ENCODE measurements at regions not wholly inside any gene's neighbourhood (a gene's known extent, or its start where the extent isn't known, plus 50 kb on each side); places are given as distances from the start of the nearest gene placed in this dataset.
A peak's percentile ranks its signal among the peaks of the same experiment; 100 is the strongest.

DNA sequence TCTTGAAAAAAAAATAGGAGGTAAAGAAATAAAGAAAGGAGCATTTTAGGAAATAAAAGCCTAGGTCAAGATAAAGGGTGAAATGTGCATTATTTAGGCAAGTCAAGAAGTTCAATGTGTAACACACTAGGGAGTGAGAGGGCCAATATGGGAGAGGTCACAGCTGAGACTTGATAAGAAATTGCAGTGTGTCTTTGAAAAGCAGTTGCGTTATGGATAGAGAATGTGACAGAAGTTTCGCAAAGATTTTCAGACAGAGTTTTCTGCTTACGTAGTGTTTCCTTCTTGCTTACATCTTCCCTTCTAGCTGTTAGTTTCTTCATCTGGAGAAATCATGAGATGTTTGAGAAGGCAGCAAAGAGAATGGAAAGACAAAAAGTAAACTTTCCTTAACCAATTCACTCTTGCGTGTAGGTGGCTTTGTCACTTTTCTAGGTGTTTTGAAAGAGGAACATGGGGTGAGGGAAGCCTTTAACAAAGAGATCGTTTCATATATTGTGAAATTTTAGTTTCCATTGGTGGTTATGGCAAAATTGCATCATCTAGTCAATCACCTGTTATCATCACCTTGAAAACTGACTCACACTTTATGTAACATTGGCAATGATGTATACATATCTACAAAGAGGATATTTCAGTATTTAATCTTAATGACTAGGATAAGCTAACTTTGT is 975.5 kb downstream of the OLFM4 start:
- TF ChIP-seq, protein P1, sequence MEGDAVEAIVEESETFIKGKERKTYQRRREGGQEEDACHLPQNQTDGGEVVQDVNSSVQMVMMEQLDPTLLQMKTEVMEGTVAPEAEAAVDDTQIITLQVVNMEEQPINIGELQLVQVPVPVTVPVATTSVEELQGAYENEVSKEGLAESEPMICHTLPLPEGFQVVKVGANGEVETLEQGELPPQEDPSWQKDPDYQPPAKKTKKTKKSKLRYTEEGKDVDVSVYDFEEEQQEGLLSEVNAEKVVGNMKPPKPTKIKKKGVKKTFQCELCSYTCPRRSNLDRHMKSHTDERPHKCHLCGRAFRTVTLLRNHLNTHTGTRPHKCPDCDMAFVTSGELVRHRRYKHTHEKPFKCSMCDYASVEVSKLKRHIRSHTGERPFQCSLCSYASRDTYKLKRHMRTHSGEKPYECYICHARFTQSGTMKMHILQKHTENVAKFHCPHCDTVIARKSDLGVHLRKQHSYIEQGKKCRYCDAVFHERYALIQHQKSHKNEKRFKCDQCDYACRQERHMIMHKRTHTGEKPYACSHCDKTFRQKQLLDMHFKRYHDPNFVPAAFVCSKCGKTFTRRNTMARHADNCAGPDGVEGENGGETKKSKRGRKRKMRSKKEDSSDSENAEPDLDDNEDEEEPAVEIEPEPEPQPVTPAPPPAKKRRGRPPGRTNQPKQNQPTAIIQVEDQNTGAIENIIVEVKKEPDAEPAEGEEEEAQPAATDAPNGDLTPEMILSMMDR (conservative IDR thresholded peaks at IDR 0.05; ENCODE audit: low read depth) = no peak
- ChIA-PET POLR2A (ENCODE audit: low non-redundant PET) (no interaction called here), CTCF (no interaction called here)
- no peak for DNase-seq (ENCODE audit: low spot score)
- no peak overlapping the region for H3K27ac ChIP-seq

DNA sequence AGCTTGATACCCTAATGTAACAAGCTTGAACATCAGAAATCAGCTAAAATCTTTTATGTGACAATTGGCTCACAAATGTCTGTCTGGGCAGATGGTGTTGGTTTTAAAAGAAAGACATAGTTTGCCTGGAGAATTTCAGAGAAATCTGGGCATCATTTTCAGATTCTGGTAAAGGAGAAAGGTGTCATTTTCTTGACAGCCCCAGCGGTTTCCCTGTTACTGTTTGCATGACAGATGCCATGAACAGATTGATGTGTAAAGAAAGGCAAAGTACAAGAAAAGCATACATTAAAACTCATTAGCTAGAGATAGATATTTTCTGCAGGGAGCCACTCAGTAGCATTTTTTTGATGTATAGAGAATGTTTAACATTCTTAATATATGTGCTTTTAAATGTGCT is 987.9 kb downstream of the OLFM4 start:
- TF ChIP-seq, protein P1 (conservative IDR thresholded peaks at IDR 0.05; ENCODE audit: low read depth) = no peak
- DNase-seq (ENCODE audit: low spot score) = no peak
- ChIA-PET CTCF (no interaction called here), POLR2A (ENCODE audit: low non-redundant PET) (no interaction called here)
- H3K27ac ChIP-seq = no peak overlapping the region

DNA sequence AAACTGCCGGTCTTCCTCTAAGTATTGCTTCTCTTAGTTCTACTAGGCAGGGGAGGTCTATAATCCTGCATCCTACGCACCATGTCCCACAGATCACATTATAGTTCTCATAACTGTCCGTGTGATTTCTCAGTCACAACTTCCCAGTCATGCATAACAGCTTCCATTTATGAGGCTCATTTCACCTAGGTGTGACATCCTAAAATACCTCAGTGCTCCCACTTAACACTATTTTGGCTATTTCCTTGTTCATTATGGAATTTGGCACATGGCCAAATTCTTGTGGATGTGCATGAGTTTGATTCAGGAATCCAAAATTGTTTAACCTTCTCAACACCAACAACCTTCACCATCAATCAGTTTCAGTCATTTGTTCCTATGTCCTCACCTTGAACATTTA is 989.9 kb downstream of the OLFM4 start:
- DNase-seq (ENCODE audit: low spot score) = no peak
- POLR2A ChIA-PET (ENCODE audit: low non-redundant PET) = no interaction called here
- TF ChIP-seq, protein P1 (conservative IDR thresholded peaks at IDR 0.05; ENCODE audit: low read depth) = no peak
- no peak overlapping the region for H3K27ac ChIP-seq
- CTCF ChIA-PET = no interaction called here

DNA sequence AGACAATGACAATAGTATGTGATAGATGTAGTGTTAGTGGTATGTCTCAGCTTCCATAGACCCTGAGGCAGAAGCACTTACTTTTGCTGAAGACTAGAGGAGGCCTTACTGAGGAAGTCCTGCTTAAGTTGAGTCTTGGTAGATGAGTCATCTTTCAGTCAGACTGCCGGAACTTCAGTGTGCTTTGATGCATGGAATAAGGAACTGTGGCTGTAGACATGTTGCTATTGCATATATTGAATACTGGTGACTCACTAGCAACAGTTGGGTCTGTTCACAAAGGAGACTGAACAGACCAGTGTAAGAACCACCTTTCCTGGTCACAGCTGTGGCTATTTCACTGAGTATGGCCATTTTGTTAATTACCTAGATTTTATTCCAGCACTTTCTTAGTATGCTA is 1000.6 kb downstream of the OLFM4 start:
- CTCF ChIA-PET = interaction anchor here (0.7 kb wide), 1 partner anchor 1221 kb away, joined by 3 read pairs; no protein-coding TSS in a partner anchor
- no peak overlapping the region for H3K27ac ChIP-seq
- peak; percentile 41 for DNase-seq (ENCODE audit: low spot score)
- TF ChIP-seq, protein P1 (conservative IDR thresholded peaks at IDR 0.05; ENCODE audit: low read depth) = no peak
- POLR2A ChIA-PET (ENCODE audit: low non-redundant PET) = no interaction called here

DNA sequence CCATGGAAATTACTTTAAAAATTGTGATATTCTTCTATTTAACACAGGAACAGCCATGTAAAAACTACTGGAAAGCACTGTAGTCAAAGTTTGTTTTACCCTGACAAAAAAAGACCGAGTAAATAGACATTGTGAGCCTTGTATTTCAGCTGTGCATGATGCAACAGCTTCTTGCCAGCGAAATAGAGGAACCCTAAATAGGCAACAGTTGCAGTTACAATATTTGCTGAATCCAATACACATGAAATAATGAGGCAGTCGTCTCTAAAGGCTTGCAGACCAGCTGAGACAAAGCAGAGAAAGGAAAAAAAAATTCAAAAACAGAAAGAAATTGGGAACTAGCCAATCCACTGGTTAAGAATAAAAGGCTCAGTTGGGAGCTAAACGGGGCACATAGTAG is 1001.1 kb downstream of the OLFM4 start:
- POLR2A ChIA-PET (ENCODE audit: low non-redundant PET) = no interaction called here
- H3K27ac ChIP-seq = no peak overlapping the region
- TF ChIP-seq, protein P1 (conservative IDR thresholded peaks at IDR 0.05; ENCODE audit: low read depth) = no peak
- CTCF ChIA-PET = interaction anchor here (0.7 kb wide), 1 partner anchor 1221 kb away, joined by 3 read pairs; no protein-coding TSS in a partner anchor
- no peak for DNase-seq (ENCODE audit: low spot score)

DNA sequence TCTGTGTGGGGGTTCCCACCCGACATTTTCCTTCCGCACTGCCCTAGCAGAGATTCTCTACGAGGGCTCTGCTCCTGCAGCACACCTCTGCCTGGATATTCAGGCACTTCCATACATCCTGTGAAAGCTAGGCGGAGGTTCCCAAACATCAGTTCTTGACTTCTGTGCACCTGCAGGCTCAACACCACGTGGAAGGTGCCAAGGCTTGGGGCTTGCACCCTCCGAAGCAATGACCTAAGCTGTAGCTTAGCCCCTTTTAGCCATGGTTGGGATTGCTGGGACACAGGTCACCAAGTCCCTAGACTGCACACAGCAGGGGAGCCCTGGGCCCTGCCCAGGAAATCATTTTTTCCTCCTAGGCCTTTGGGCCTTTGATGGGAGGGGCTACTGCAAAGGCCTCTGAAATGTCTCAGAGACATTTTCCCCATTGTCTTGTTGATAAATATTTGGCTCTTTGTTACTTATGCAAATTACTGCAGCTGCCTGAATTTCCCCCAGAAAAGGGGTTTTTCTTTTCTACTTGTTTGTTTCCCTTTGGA is 1004.8 kb downstream of the OLFM4 start:
- TF ChIP-seq, protein P1 (conservative IDR thresholded peaks at IDR 0.05; ENCODE audit: low read depth) = no peak
- DNase-seq (ENCODE audit: low spot score) = no peak
- no peak overlapping the region for H3K27ac ChIP-seq
- CTCF ChIA-PET = no interaction called here
- POLR2A ChIA-PET (ENCODE audit: low non-redundant PET) = no interaction called here

All from RWPE1 (cell line).